ENCODE measurements at regions not wholly inside any gene's neighbourhood (a gene's known extent, or its start where the extent isn't known, plus 50 kb on each side); places are given as distances from the start of the nearest gene placed in this dataset.

- TF ChIP-seq CTCF (IDR thresholded peaks at IDR 0.05) (no peak), POLR2A (IDR thresholded peaks at IDR 0.05) (no peak)
These were observed 831.0 kb downstream of the SEMA5A start for GRCh38 chr5:8714861-8715260.

Measured in lower leg skin (tissue), 3 donors.